ENCODE measurements at regions not wholly inside any gene's neighbourhood (a gene's known extent, or its start where the extent isn't known, plus 50 kb on each side); places are given as distances from the start of the nearest gene placed in this dataset.

DNA sequence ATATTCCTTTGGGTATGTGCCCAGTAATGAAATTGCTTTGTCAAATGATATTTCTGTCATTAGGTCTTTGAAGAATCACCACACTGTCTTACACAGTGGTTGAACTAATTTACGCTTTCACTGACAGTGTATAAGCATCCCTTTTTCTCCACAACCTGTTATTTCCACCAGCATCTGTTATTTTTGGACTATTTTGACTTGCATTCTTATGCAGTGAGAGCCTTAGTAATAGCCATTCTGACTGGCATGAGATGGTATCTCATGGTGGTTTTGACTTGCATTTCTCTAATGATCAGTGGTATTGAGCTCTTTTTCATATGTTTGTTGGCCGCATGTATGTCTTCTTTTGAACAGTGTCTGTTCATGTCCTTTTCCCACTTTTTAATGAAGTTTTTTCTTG lies 92.0 kb upstream of the SPATA13 start:
- TF ChIP-seq POLR2A (IDR thresholded peaks at IDR 0.05; ENCODE audit: low read depth, low read length) = no peak
- no peak for TF ChIP-seq POLR2AphosphoS5 (IDR thresholded peaks at IDR 0.05; ENCODE audit: low read depth, low read length)
